HG03460 (cell line): ENCODE measurements at regions not wholly inside any gene's neighbourhood (a gene's known extent, or its start where the extent isn't known, plus 50 kb on each side); places are given as distances from the start of the nearest gene placed in this dataset.
A peak's percentile ranks its signal among the peaks of the same experiment; 100 is the strongest.
"Not testable (repeated sequence)": the region's sequence is repeated elsewhere in the genome, so short reads cannot be mapped to it uniquely, and the experiment has no call there.

Experiments used
- ATAC-seq: cut with Tn5 transposase; IDR thresholded peaks from one replicate; pipeline ENCODE4 v1.9.1; 2021; ENCODE audit not compliant: unreplicated experiment

GRCh38 chr3:190989218-190989617 is 126.7 kb upstream of the GMNC start:
- no peak for ATAC-seq

GRCh38 chr3:190988102-190988501 is 125.6 kb upstream of the GMNC start:
- ATAC-seq = no peak

DNA sequence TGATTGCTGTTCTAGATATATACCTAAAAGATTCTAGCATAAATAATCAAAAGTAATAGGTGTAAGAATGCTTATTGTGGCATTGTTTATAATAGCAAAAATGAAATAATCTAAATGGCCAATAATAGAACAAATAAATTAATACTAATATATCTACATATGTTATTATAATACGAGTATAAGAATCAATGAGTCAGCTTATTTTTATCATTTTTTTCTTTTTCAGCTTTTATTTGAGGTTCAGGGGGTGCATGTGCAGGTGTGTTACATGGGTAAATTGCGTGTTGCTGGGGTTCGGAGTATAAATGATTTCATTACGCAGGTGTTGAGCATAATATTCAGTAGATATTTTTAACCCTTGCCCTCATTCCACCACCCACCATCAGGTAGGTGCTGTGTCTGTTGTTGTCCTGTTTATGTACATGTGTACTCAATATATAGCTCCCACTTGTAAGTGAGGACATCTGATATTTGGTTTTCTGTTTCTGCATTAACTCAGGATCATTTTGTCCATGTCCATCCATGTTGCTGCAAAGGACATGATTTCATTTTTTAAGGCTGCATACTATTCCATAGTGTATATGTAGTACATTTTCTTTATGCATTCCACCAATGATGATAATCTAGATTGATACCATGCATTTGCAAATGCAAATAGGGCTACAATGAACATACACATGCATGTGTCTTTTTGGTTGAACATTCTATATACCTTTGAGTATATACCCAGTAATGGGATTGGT is 122.2 kb upstream of the GMNC start:
- ATAC-seq = no peak

DNA sequence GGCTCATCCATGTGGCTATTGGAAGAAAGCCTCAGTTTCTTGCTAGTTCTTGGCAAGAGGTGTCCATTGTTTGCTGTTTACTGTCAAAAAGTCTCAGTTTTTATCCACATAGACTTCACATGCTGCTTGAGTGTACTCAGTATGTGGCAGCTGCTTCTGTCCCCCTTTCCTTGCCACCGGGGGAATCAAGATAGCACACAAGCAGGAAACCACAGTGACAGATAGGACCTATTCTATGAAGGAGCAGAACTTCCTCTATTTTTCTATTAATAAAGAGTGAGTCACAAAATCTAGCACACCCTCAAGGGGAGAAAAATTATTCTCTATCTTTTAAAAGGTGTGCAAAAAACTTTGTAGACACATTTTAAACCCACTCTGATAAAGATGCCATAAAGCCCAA is 121.4 kb upstream of the GMNC start:
- peak; percentile 67 for ATAC-seq

GRCh38 chr3:190973771-190974170 is 111.3 kb upstream of the GMNC start:
- ATAC-seq = no peak

- ATAC-seq = no peak
Measured at GRCh38 chr3:190972840-190973270, 110.4 kb upstream of the GMNC start.

DNA sequence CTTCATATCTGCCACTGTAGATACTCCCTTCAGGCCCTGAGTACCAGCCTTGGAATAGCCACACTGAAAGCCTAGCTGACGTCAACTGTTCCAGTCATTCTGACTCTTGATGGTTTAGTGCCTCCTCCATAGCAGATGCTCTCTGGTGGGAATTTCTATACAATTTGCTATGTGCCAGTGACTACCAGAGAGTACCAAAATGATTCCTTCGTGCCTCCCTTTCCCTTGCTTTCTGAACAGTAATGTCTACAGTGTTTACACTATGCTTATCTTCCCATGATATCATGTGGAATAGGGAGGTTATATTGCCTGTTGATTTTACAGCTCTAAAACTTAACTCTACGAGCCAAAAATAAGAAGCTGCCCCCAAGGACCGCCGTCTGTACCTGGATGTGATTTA is 109.7 kb upstream of the GMNC start:
- no peak for ATAC-seq

DNA sequence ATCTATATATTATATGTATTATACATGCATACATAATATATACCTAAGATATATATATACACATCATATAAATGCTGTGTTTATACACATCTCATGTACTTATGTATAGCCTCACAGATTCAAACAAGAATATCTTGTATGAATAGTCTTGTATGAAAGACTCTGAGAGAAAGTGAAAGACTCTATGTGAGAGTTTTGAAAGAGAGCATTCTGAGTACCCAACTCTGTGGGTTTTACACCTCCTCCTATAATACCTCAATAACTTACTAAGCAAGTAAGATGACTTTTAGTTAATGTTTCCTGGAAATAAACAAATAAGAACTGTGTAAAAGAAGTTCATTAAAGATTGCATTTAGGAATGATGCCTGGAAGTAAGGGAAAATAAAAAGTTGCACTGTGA is 108.1 kb upstream of the GMNC start:
- no peak for ATAC-seq

- ATAC-seq = no peak
Measured at GRCh38 chr3:190968616-190969015, 106.1 kb upstream of the GMNC start.

- ATAC-seq = not testable (repeated sequence)
Measured at GRCh38 chr3:190964931-190965330, 102.4 kb upstream of the GMNC start.

- no peak for ATAC-seq
Measured at GRCh38 chr3:190959077-190959476, 96.6 kb upstream of the GMNC start.

DNA sequence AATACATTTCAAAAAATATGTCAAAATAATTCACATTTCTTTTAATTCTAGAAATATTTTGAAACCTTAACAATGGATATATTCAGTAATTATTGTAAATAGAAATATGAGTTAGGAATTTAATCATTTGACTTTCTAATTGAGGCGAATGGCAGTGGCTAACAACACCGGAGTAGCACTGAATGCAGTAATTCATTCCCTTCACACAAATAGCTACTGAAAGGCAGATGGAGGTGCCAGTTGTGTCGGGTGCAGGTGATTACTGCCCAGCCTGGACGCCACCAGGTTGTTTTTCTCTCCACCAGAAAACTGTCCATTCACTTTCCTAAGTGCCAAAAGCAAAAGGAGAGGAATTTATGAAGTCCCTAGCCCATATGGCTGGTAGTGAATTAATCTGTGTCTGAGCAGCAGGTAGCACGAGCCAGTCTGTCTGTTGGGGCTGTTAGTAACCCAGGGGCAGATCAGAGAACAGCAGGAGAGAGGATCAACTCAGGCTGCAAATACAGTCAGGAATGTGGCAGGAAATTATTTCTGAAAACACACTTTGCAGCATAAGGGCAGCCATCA is 79.3 kb upstream of the GMNC start:
- ATAC-seq = no peak

- ATAC-seq = not testable (repeated sequence)
Measured at GRCh38 chr3:190934616-190935015, 72.1 kb upstream of the GMNC start.

- ATAC-seq = no peak
Measured at GRCh38 chr3:190926619-190927018, 64.1 kb upstream of the GMNC start.

DNA sequence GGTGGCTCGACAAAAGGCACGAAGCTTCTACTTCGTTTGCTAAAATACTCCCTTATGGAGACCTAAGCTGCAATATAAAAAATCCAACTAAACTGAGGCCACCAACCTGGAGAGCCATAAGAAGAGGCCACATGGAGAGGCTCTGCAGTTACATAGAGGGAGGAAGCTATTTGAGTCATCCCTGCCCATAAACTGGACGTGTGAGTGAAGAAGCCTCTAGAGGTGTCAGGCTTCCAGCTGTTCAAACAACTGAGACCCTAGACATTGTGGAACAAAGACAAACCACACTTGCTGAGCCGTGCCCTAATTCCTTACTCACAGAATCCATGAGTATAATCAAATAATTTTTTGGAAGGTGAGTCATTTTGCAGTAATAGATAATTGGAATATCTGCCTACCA is 50.2 kb upstream of the GMNC start:
- no peak for ATAC-seq
